Skeletal muscle cell (primary cell): ENCODE measurements at regions not wholly inside any gene's neighbourhood (a gene's known extent, or its start where the extent isn't known, plus 50 kb on each side); places are given as distances from the start of the nearest gene placed in this dataset.
A peak's percentile ranks its signal among the peaks of the same experiment; 100 is the strongest.

ENCODE experiments used
- DNase-seq: peaks from one replicate; pipeline ENCODE4 v3.0.0-alpha.2; 2010; ENCODE audit warnings: low read depth
- H3K4me3 ChIP-seq: 2 replicates; pipeline ENCODE4 v1.5.1; 2011; ENCODE audit warnings: low read depth, mild to moderate bottlenecking, control low read depth, low read length, moderate library complexity

DNA sequence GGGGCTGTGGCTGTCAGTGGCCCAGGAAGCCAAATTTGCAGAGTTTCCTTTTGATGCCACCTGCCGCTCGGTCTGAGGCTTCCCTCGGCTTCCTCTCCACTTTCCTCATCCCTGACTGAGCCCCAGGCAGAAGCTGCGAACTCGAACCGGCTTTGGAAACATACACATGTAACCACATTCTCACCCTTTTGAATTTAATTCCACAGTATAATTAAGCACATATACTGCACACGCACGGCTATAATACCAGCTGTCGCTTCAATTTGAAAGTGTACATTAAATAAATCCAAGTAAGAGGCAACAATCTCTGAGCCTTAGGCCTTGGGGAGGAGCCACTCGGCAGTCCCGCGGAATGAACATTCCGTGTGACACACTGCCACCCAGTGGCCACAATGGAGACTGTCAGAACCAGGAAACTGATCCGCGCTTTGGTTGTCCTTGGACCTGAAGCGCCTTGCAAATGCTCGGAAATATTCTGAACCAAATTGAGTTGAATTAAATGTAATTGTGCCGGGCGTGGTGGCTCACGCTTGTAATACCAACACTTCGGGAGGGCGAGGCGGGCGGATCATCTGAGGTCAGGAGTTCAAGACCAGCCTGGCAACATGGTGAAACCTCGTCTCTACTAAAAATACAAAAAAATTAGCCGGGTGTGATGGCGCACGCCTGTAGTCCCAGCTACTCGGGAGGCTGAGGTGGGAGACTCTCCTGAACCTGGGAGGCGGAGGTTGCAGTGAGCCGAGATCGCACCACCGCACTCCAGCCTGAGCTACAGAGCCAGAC is 117.9 kb upstream of the TMPO start:
- no peak for DNase-seq
- peak overlapping the region; percentile 45 for H3K4me3 ChIP-seq

DNA sequence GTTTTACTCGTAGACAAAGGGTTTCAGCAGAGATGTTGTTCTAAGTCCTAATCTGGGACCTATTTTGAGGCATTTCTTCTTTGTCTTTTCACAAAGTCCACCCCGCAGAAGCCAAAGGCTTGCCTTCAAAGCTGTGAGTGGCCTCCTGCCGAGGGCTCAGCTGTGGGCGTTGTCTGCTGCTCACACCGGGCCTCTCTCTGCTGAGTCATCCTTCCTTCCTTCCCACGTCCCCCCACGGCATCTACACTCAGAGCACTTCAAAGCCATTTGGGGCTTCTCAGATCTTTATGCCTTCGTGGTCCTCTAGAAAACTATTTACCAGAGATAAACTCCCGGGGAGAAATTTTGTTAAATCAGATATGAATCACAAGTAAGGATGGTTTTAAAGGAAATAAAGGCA is 115.9 kb upstream of the TMPO start:
- peak; percentile 48 for DNase-seq
- H3K4me3 ChIP-seq: no peak overlapping the region

DNA sequence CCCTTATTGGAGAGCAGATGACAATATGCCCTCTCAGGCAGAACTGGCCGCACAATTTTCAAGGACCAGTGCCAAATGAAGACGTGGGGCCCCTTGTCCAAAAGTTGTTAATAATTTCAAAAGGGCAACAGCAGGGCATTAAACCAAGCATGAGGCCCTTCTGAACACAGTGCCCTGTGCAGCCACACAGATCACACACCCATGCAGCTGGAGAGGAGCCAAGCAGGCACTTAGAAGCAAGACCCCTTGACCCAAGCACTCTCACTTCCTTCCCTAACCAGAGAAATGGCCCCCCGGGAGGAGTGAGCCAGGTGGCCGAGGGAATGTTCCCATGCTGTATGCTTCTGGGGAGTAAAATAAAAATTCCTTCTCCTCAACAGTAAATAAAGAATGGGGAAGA is 114.0 kb upstream of the TMPO start:
- no peak overlapping the region for H3K4me3 ChIP-seq
- no peak for DNase-seq

DNA sequence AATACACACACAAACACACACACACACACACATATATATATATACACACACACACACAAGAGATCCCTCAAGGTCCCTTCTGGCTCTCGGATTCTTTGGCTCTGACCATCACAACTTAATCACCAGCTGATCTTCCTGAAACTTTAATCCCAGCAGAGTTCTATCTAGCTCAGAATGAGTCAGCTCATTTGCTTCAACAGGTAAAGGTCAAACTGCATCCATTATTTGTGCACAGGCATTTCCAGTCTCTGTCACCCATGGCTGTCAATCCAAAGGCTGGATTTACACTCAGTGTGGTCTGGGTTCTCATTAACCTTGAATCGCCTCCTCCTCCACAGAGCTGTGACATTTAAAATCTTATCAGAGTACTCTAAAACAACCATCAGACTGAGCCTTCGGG is 113.3 kb upstream of the TMPO start:
- no peak for DNase-seq

DNA sequence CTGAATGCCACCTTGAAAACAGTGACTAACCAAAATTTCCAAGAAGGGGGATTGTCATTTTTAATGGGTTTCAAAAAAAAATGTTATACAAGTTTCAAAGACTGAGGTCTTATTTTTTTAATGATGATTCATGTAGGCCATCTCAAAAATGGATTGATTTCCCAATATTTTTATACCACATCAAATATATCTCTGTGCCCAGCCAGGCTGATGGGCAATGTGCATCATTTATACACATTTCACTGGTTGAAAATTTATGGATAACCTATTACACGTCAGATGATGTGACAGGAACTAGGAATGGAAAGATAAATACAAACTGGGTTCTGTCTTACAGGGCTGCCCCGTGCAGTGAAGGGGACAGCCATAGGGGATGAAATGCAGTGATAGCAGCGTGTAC is 112.7 kb upstream of the TMPO start:
- no peak for DNase-seq
- H3K4me3 ChIP-seq: no peak overlapping the region

More for the DNA sequence above, 113.3 kb upstream of the TMPO start:
- no peak overlapping the region for H3K4me3 ChIP-seq

DNA sequence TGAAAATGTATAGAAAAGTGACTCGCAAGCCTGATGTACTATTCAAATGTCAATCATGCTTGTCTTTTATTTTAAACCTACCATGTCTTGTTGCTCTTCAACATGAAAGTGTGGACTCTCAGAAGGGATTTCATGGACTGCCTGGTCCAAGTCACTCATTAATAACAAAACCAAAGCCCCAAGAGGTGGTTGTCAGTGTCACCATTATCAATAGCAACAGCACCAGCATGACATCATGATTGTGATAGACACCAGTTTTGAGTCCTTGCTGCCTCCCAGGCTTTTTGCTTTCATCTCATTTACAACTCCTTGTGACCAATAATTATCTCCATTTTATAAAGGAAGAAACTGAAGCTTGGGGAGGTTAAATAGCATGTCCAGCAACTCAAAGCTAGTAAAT is 112.0 kb upstream of the TMPO start:
- no peak for DNase-seq

DNA sequence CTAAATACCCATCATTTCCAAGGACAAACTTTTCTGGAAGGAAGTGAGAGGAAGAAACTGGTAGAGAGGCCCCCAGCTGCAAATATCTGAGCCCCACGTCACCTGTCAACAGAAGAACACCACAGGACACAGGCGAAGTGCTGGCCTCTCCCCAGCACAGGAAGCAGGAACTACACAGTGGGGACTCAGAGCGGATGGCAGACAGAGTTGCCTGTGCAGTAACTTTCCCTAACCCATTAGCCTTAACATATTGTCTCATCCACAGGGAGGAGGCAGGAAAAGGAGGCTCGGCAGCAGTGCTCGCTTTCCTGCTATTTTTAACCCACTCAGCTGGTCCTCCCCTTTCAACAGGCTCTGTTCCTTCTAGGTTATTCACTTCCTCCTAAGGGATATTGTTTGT is 111.5 kb upstream of the TMPO start:
- no peak overlapping the region for H3K4me3 ChIP-seq

More for the DNA sequence above, 112.0 kb upstream of the TMPO start:
- H3K4me3 ChIP-seq: no peak overlapping the region

DNA sequence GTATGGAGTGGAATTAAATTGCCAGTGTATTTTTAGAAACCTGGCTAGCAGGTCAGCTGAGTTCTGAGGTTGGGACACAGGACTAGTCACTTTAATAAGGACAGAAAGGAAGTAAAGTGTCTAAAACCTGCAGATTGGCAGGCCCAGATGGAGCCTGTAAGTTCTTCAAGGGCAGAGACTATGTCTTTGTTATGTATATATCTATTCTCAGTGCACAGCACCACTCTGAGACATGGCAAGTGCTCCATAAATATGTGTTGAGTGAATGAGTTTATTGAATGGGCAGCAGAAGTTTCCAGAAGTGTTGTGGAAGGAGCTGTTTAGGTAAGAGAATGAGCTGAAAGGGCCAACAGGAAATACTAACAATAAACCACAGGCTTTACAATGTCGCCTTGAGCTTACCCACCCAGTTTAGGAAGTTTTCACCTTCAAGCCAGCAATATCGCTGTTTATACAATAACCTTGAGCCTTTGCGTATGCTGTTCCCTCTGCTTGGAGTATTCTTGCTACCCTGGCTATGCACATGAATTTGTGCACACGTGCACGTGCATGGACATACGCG is 109.5 kb upstream of the TMPO start:
- DNase-seq: no peak

More for the DNA sequence above, 111.5 kb upstream of the TMPO start:
- DNase-seq: no peak

DNA sequence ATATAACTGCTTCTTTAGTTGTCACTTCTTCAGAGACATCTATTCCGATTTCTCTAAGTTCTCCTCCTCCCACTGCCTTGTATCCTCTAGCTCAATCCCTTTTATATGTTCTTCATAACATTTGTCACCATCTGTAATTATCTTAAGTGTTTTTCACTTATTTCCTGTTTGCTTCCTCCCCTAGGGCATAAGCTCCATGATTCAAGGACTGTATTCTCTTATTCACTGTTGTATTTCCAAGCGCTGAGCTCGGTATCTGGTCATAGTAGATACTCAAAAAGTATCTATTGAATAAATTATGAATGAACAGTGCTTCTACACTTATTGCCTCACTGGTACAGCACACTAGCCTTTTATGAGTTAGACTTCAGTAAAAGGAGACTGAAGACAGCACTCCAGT is 109.0 kb upstream of the TMPO start:
- DNase-seq: no peak
- H3K4me3 ChIP-seq: no peak overlapping the region

More for the DNA sequence above, 109.5 kb upstream of the TMPO start:
- H3K4me3 ChIP-seq: no peak overlapping the region

DNA sequence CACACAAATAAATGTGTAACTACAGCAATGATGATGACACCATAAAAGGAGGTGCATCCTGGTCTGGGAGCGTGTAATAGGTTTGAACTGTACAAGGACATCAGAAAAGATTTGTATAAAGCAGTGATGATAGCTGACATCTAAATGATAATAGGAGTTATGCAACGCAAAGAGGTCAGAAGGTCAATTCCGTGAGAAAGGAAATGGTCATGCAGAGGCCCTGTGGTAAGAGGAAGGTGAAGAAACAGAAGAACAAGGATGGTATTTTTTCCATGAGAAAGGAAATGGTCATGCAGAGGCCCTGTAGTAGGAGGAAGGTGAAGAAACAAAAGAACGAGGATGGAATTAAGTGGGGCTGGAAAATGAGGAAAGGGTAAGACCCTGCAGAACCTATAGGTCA is 106.7 kb upstream of the TMPO start:
- DNase-seq: no peak
- no peak overlapping the region for H3K4me3 ChIP-seq

DNA sequence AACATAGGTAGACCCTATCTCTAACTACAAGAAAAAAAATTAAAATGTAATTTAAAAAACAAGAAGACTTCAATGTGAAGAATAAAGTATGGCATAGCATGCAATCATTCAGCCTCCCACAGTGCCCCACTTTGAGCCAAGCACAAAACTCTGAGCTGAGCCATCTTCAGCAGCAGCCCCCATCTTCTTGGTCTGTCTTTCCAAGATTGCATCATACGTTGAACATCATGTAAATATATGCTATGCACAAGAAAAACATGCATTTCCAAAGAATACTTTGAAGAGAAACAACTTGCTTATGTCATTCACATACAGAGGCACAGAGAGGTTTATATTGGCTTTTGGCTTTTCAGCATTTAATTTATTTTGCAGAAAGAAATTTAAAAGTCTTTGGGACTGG is 105.8 kb upstream of the TMPO start:
- no peak for DNase-seq

DNA sequence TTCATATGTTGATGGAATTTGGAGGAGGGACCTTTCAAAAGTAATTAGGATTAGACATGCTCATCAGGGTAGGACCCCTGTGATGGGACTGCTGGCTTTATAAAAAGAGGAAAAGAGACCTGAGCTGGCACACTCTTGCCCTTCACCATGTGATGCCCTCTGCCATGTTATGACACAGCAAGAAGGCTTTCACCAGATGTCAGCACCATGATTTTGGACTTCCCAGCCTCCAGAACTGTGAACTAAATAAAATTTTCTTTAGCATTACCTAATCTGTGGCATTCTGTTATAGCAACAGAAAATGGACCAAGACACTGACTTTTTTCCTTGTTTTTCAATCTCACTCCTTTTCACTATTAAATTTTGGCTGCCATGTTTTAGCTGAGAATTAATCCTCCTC is 105.0 kb upstream of the TMPO start:
- H3K4me3 ChIP-seq: no peak overlapping the region
- DNase-seq: no peak

More for the DNA sequence above, 105.8 kb upstream of the TMPO start:
- no peak overlapping the region for H3K4me3 ChIP-seq

DNA sequence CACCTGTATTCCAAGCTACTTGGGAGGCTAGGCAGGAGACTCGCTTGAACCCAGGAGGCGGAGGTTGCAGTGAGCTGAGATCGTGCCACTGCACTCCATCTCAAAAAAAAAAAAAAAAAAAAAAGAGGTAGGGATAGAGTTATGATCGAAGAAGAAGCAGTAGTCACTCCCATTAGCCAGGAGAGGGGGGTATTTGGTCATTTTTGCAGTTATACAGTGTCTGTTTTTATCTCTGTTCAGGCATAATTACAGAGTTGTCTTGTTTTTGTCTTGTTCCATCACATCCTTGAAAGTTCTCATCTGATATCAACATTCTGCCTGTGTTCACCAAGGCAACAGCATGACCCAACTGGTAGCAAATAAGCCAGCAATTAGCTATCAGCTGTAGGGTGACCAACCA is 98.5 kb upstream of the TMPO start:
- DNase-seq: no peak
- no peak overlapping the region for H3K4me3 ChIP-seq

DNA sequence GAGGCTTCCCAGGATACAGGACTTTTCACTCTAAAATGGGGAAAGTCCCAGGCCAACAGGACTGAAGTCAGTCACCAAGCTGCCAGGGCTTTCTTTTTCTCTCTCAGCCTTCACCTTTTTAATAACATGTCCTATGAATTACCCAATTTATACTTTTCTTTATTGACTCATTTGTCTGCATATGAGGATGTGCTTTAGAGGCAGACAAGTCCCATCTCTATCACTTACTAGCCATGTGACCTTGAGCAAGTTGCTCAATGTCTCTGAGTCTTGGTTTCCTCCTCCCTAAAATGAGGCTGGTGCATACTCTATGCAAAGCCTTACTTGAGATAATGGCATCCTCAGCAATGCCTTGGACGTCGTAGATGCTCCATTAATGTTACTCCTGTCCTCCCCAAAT is 98.1 kb upstream of the TMPO start:
- H3K4me3 ChIP-seq: no peak overlapping the region
- DNase-seq: no peak

DNA sequence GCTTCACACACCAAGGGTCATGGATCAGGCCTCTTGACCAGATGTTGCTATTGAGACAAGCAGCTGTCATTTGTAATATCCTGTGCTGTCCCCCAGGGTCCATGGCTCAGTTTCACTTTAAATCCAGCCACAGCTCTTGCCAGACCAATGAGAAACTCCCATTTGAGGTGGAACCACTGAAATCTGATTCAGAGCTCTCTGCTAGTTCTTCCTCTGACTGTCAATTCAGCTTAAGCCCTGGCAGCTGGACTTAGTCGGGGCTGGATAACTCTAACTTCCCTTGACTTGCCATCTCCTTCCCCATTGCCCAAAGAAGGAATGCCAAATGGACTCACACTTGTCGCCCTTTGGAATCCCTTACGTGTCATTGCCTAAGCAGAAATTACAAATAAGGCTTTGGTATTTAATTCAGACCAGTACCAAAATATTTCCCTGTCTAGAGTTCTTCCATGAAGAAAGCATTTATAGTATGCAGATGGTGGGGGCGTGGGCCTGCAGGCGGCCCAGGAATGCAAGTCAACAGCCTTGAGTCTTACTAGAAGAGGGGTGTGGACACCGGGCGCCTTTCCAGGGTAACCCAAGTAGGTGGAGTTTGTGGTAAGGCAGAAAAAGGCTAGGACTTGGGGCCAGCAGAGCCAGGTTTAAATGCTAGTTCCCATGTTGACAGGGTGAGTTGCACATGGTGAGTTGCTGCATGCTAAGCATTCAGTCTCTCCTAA is 96.9 kb upstream of the TMPO start:
- peak overlapping the region; percentile 29 for H3K4me3 ChIP-seq
- DNase-seq: peak; percentile 94

DNA sequence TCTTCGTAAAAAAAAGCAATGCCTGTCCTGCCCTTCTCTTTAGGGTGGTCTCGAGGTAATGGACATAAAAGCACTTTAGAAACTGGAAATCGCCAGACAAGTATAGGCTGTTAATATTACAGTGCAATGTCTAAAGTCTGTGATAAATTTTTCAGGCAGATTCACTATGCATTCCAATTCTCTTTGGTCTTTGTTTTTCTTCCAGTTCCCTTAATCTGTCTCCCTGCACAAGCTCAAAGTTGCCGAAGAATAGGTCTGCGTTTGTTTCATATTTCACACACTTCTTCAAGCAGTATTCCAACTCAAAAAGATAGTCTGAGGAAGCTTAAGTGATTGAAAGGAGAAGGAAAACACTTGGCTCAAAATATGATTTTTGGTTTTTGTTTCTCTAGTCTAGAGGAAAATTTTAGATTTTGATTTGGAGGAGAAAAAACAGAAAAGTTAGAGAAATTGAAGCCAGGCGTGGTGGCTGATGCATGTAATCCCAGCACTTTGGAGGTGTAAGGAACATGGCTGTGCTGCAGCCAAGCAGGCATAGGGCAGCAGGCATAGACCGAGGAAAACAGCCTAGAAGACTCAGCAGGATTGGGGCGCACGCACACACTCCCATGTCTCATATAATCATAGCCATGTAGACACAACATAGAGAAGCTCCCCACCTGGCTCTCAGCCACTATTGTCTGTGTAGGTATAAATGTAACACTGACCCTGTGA is 96.2 kb upstream of the TMPO start:
- H3K4me3 ChIP-seq: peak overlapping the region; percentile 29
- DNase-seq: no peak

DNA sequence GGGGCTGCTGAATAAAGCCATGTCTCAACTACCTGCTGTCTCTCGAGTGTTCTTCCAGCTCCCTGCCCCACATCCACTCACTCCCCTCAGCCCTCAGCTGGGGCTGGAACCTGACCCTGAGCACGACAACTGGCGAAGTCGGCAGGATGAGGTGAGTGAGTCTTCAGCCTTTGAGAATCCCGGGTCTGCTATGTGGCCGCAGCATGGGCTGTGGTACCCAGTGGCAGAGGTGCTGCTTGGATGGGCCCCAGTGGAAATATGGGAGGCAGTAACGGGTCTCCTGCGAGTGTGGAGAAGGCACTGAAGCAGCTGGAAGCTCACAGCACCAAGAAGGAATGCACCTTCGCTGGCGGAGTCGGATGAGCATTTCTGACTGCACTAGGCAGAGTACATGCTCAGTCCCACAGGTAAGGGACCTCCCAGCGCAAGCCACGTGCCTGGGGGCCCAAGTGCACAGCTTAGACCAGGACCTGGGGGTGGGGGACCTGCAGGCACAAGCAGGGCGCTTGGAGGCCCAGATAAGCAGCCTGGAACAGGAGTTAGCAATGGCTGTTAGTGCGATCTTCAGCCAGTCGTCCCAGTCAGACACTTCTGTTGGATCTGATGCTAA is 95.5 kb upstream of the TMPO start:
- no peak for DNase-seq
- no peak overlapping the region for H3K4me3 ChIP-seq

DNA sequence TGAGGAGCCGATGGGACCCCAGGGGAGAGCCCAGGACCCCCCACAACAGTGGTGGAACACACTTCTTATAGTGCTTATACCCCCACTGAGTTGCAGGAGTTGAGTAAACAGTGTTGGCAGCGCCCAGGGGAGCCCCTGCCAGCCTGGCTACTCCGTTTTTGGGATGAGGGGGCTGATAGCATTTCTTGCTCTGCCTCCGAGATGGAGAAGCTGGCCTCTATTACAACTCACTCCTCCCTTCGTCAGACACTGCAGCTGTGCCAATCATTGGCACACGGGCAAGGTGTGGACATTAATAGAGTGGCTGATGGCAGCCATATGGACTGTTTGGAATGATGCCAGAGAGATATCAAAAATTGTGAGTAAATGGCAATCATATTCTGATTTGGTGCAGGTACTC is 94.9 kb upstream of the TMPO start:
- DNase-seq: no peak
- H3K4me3 ChIP-seq: no peak overlapping the region

DNA sequence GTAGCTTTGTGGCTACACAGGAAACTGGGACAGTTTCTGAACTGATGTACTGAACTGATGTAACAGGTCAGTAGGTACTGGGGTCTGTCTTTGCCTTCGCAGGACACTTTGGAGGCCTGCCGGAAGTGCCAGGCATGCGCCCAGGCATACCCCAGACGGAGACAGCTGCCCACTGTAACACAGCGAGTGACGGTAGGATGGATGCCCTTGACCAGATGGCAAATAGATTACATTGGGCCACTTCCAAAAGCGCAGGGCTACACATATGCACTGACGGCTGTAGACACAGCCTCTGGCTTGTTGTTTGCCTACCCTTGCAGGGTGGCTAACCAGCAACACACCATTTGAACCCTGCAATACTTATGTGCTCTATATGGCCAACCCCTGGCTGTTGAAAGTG is 94.1 kb upstream of the TMPO start:
- no peak for DNase-seq

DNA sequence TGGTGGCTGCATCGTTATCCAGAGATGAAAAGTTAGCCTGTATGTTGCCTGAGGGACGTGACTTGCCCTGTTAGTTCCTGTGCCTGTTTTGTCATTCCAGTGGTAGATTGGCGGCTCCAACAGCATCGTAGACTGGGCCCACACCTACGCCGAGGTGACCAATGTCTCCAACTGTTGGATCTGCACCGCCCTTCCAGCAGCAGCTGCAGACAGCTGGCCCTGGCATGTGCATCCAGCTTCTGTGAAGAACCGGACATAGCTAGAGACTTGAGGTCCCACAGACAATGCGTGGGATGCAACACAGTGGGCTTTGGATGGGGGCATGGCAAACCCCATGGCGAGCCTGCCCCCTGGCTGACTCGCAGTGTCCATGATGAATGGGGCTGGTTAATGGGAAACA is 93.0 kb upstream of the TMPO start:
- DNase-seq: no peak
- H3K4me3 ChIP-seq: no peak overlapping the region

More for the DNA sequence above, 94.1 kb upstream of the TMPO start:
- no peak overlapping the region for H3K4me3 ChIP-seq
